ENCODE measurements at regions not wholly inside any gene's neighbourhood (a gene's known extent, or its start where the extent isn't known, plus 50 kb on each side); places are given as distances from the start of the nearest gene placed in this dataset.
"Not testable (repeated sequence)": the region's sequence is repeated elsewhere in the genome, so short reads cannot be mapped to it uniquely, and the experiment has no call there.

DNA sequence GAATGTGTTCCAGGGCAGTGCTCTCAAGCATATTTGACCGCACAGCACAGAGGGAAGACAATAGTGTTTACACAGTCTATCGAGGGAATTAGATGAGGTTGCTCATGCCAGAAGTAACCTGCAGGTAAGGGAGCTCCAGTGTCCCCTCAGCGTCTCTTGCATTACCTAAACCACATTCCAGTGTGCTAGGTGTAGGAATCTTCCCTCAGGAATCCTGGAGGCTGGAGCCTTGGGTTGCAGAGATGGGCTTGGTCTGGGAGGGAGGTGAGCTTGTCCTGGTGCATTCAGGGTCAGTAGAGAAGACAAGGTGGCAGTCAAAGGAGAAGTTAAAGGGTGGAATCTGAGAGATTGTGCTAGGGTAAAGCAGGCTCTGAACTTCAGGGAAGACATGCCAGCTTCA, 56.3 kb downstream of the SOX14 start:
- DNase-seq, result no peak

DNA sequence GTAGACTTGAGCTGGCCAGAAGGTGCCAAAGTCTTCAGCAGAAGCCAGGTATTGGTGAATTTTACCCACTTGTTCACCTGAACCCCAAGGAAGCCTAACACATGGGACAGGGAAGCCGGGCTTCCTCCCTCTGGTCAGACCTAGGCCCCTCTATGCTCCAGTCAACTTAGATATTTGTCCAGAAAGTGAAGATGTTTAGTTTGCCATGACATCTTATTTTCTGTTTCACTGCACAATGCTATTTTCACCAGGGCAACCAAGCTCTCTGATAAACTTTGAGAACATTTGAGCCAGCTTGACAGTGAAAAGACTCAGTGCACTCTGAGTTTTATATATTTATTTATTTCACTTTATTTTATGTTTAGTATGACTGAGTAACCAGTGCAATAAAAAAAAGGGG, 71.0 kb downstream of the SOX14 start:
- no peak for DNase-seq

DNA sequence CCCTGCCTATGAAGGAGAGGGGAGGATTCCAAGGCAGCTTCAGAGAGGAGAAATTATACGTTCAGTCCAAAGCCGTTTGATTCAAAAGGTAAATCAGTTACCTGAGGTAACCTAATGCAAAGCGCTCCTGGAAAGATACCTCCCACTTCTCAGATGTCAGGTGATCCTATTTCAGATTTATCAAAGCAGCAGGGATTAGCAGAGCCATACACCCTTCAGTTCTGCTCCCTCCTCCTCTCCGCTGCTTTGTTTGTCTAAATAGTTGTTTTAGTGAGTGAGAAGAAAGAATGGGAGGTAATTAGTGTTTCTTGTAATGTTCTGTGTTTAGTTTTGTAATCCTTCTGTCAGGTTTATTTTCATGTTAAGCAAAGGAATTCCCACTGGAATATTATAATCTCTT, 81.1 kb downstream of the SOX14 start:
- no peak for DNase-seq

DNA sequence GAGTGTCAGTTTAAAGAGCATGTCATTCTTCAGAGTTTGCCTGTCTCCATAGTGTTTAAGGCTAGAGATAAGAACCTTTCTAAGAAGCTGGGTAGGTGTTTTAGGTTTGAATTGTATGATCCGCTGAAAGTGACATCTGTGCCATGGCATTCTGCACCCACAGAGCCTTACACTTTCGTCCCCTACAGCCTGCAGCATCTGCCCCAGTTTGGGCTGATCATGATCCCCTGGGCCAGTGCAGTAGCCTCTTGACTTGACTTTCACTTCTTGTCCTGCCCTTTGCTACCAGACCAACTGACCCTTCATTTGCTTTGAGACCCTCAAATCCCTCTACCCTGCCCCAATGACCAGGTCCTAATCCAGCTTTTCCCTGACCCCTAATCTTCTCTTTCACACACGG, 81.6 kb downstream of the SOX14 start:
- no peak for DNase-seq

DNA sequence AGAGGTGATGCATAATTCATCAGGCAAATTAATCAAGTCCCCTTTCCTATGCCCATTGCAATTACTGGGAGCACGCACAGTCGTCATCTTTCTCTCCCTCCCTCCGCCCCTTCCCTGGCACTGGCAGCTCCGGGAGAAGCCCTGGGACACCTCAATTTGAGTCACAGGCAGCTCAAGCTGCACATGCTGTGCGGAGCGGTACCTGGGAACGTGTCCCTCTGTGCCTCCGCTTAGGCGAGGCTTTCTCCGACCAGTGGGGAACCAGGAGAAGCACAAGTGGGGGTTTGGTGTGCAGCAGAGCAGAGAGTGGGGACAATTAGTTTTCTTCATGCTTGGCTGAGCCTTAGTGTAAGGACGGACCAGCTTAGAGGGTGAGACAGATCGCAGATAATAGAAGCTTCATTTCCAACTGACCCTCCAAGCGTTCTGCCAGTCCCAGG, 88.3 kb downstream of the SOX14 start:
- no peak for DNase-seq

- DNase-seq, result no peak
These were observed 90.6 kb downstream of the SOX14 start for GRCh38 chr3:137854533-137855261.

DNA sequence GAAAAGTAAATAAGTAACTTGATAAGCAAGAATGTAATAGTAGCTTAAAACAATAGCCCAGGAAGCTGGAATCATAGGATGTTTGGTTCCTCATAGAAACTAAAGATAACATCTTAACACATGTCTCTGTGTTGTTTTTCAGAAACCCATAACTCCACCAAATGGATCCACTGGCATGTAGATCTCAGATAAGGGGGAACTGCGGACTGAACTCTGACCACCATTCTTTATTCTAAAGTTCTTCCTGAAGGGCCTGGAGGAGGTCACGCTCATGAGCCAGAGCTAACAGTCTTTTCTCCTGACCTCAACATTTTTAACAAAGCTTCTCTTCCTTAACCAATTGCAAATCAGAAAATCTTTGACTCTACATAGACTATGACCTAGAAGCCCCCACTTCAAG, 101.9 kb downstream of the SOX14 start:
- no peak for DNase-seq

DNA sequence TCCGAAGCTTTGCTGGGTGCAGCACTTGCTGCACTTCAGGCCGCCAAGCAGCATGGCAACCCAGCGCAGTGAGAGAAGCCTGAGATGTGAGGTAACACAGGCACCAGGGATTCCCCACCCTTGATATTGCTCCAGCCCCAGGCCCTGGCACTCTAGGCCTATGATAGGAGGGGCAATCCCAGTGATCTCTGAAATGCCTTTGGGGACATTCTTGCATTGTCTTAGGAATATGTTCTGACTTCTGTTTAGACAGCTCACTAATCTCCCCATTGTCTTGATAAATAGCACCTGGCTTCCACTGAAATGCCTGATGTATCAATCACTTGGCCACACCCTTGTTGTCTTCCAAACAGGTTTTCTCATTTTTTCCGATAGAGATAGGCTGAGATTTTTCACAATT, 102.8 kb downstream of the SOX14 start:
- DNase-seq, result no peak

DNA sequence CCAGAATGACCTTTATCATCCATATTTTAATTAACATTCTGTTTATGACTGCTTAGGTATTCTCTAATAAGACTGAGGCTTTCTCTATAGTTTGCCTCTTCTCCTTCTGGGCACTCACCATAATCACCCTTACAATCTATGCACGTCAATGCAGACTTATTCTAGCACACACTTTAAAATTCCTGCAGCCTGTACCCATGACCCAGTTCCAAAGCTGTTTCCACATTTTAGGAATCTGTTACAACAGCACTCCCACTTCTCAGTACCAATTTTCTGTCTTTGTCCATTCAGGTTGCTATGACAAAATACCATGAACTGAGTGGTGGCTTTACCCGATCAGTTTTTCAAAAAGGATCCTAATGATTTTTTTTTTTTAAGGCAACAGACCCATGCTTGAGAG, 103.5 kb downstream of the SOX14 start:
- DNase-seq, result no peak

- DNase-seq, result no peak
These were observed 104.9 kb downstream of the SOX14 start for GRCh38 chr3:137869022-137869421.

- not testable (repeated sequence) for DNase-seq
These were observed 108.5 kb downstream of the SOX14 start for GRCh38 chr3:137872589-137872988.

- not testable (repeated sequence) for DNase-seq
These were observed 113.1 kb upstream of the CLDN18 start for GRCh38 chr3:137896842-137897241.

DNA sequence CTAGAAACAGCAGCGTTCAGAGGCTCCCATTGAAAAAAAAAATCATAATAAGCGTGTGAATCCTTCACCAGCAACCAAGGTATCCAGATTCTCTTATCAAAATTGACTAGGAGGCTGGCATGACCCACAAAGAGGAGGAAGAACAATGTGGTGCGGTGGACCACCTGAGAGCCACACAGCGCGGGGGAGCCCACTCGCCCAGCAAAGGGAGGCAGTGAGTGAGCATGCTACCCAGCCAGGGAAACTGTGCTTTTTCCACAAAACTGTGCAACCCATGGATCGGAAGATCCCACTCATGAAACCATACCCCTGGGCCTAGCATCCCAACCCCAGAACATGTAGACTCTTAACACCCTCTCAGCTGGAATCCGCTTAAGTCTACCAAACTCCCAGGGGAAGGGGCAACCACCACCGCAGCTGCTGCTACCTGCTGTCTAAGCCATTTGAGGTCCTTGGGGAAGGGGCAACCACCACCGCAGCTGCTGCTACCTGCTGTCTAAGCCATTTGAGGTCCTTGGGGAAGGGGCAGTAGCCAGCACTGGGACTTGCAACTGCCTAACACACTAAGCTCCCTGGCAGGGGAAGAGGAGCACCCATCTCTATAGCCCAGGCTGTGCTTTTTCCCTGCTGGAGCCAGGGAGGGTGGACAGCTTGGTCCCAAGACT, 102.8 kb upstream of the CLDN18 start:
- DNase-seq, result no peak

GRCh38 chr3:137924628-137925027, 85.3 kb upstream of the CLDN18 start:
- no peak for DNase-seq

- no peak for DNase-seq
These were observed 84.9 kb upstream of the CLDN18 start for GRCh38 chr3:137925080-137925479.

DNA sequence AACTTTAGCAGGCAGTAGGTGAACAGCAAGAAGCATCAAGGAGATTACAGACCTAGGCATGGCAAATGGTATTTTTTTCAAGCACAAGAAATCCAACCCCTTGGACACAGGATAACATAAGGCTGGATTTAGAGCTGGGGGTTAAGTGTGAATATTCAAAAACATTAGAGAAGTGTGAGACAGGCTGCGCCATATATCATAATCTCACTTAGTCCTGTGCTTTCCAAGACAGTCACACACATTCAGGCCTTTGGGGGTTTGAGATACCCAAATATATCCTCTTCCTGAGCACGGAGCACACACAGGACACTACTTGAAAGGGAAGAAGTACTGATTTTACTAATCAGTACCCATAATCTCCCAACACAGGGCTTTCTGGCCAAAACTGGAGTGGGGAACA, 83.0 kb upstream of the CLDN18 start:
- no peak for DNase-seq

DNA sequence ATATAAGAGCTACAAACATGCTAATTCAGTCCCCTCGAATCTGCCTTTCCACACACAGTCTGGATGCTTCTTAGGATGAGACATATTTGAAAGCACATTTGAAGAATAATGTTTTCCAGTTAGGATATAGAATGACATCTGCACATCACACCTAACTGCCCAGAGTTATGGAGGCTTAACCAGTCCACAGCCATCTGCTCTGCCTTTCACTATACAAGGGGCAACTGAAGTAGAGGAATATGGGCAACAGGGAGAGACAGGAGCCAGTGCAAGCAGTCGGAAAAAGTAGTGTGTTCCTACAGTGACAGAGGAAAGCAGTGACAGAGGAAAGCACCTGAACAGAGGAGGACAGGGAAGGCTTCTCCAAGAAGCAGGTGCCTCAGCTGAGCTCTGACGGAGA, 79.0 kb upstream of the CLDN18 start:
- DNase-seq, result no peak

GRCh38 chr3:137938876-137939275, 71.1 kb upstream of the CLDN18 start:
- no peak for DNase-seq

- no peak for DNase-seq
These were observed 65.4 kb upstream of the CLDN18 start for GRCh38 chr3:137944593-137944992.

GRCh38 chr3:137946356-137946973, 63.5 kb upstream of the CLDN18 start:
- DNase-seq, result peak; percentile 15 to 29

DNA sequence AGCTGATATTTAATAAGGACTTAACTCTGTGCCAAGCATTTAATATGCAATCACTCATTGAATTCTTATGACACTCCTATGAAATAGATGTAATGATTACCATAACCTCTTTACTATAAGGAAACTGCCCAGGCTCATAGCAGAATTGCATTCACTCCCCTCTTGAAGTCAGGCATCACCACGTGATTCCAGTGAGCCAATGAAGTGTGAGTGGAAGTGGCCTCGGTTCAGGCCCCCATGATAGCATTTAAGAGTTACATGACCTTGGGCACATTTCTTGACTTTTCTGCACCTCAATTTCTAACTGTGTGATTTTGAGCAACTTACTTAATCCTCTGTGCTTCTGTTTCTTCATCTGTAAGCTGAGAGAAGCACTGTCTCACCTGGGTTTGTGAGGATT, 62.8 kb upstream of the CLDN18 start:
- no peak for DNase-seq

GRCh38 chr3:137948400-137949072, 61.4 kb upstream of the CLDN18 start:
- DNase-seq, result no peak

GRCh38 chr3:137958636-137959035, 51.3 kb upstream of the CLDN18 start:
- no peak for DNase-seq

All from stimulated activated CD4-positive, alpha-beta T cell treated with anti-CD3 and anti-CD28 coated beads, Interleukin-2, amount 100 ng/mL, for 48 hours (primary cell).